ENCODE measurements at regions not wholly inside any gene's neighbourhood (a gene's known extent, or its start where the extent isn't known, plus 50 kb on each side); places are given as distances from the start of the nearest gene placed in this dataset.

DNA sequence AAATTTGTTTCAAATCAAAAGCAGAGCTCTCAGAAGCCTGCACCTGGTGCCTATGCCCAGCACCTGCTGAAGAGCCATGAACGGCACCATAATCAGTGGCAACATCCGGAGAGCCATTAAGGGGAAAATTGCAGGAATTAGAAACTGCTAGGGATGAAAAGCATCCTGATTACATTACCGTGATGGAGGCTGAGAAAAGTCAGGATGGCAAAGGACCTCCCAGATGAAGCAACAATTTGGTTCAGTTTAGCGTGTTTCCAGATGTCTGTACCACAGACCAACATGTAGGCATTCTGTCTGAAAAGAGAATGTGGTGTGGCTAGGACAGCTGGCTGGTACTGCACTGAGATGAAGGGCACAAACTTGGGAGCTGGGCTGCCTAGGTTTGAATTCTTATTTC lies 106.1 kb downstream of the EOMES start:
- Histone ChIP-seq H3K4me1 (ENCODE audit: control insufficient read depth in 5 of 5, insufficient read depth in 5 of 5, low read length in 5 of 5) (no peaks in the 10 kb centered on the region), H3K36me3 (ENCODE audit: control insufficient read depth in 4 of 4, insufficient read depth in 4 of 4, low read length in 4 of 4) (no peaks in the 10 kb centered on the region), H3K27me3 (ENCODE audit: control insufficient read depth in 3 of 3, insufficient read depth in 3 of 3, low read length in 2 of 3) (no peaks in the 10 kb centered on the region), H3K9me3 (ENCODE audit: control insufficient read depth in 4 of 4, insufficient read depth in 3 of 4, low read length in 3 of 4) (peaks cover 0 to 10% (median 9%) of the 10 kb centered on the region in 4 donors), H3K9ac (ENCODE audit: insufficient read depth in 1 of 2, low read length in 2 of 2) (no peak overlapping the region), H3K4me3 (no peak overlapping the region), H3K27ac (ENCODE audit: low read depth in 1 of 2, low read length in 1 of 2) (no peak overlapping the region)
- DNase-seq (no peak), ATAC-seq (ENCODE audit: insufficient read depth, low FRiP score) (no peak)
- WGBS, 2 donors = 95 to 97% methylated on average over 4 of the region's 4 CpGs
- TF ChIP-seq, protein P1, sequence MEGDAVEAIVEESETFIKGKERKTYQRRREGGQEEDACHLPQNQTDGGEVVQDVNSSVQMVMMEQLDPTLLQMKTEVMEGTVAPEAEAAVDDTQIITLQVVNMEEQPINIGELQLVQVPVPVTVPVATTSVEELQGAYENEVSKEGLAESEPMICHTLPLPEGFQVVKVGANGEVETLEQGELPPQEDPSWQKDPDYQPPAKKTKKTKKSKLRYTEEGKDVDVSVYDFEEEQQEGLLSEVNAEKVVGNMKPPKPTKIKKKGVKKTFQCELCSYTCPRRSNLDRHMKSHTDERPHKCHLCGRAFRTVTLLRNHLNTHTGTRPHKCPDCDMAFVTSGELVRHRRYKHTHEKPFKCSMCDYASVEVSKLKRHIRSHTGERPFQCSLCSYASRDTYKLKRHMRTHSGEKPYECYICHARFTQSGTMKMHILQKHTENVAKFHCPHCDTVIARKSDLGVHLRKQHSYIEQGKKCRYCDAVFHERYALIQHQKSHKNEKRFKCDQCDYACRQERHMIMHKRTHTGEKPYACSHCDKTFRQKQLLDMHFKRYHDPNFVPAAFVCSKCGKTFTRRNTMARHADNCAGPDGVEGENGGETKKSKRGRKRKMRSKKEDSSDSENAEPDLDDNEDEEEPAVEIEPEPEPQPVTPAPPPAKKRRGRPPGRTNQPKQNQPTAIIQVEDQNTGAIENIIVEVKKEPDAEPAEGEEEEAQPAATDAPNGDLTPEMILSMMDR (IDR thresholded peaks at IDR 0.05; ENCODE audit: control extremely low read depth, extremely low read depth) = no peak

DNA sequence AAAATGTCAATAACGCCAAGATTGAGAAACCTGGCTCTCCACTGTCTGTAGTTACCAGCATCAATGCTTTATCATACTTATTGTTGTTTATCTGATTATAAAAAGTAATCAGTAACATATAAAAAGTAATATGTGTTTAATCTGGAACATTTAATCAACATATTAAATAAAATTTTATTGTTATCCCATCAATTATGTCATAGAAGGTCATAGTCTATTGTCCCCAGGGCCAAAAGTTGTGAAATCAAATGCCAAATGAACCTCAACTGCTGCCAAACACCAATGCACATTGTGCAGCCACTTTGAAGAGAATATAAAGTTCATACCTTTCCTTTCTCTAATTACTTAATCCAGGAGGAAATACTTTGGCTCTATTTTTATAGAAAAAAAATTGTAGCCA lies 106.6 kb downstream of the EOMES start:
- WGBS, 2 donors = 97 to 100% methylated on average over 1 of the region's 1 CpG

DNA sequence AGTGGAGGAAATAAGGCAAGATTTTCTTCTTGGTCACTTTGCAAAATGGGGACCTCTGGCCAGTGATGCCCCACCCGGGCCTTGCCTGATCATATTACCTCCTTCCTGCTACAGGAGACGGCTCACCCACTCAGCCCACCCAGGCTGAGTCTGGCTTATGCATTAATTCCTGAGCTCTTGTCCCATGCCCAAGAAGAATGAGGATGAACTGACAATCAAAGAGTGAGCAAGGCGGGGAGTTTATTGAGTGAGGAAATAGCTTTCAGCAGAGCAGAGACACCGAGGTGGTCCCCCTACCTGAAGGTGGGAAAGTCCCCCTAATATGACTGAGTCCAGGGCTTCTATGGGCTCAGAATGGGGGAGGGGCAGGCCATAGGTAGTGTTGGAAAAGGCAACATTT lies 107.5 kb downstream of the EOMES start:
- Histone ChIP-seq H3K27me3 (ENCODE audit: control insufficient read depth in 3 of 3, insufficient read depth in 3 of 3, low read length in 2 of 3) (no peaks in the 10 kb centered on the region), H3K4me3 (no peak overlapping the region), H3K27ac (ENCODE audit: low read depth in 1 of 2, low read length in 1 of 2) (no peak overlapping the region), H3K36me3 (ENCODE audit: control insufficient read depth in 4 of 4, insufficient read depth in 4 of 4, low read length in 4 of 4) (no peaks in the 10 kb centered on the region), H3K9me3 (ENCODE audit: control insufficient read depth in 4 of 4, insufficient read depth in 3 of 4, low read length in 3 of 4) (peaks cover 0 to 10% (median 9%) of the 10 kb centered on the region in 4 donors), H3K9ac (ENCODE audit: insufficient read depth in 1 of 2, low read length in 2 of 2) (no peak overlapping the region), H3K4me1 (ENCODE audit: control insufficient read depth in 5 of 5, insufficient read depth in 5 of 5, low read length in 5 of 5) (no peaks in the 10 kb centered on the region)
- DNase-seq (no peak), ATAC-seq (ENCODE audit: insufficient read depth, low FRiP score) (no peak)
- TF ChIP-seq, protein P1 (IDR thresholded peaks at IDR 0.05; ENCODE audit: control extremely low read depth, extremely low read depth) = no peak
- 95 to 100% methylated on average over 4 of the region's 4 CpGs for WGBS, 2 donors

More for the DNA sequence above, 106.6 kb downstream of the EOMES start:
- no peak for ATAC-seq (ENCODE audit: insufficient read depth, low FRiP score)
- TF ChIP-seq, protein P1 (IDR thresholded peaks at IDR 0.05; ENCODE audit: control extremely low read depth, extremely low read depth) = no peak
- DNase-seq = no peak
- peaks cover 0 to 10% (median 9%) of the 10 kb centered on the region in 4 donors for H3K9me3 ChIP-seq (ENCODE audit: control insufficient read depth in 4 of 4, insufficient read depth in 3 of 4, low read length in 3 of 4)
- no peak overlapping the region for H3K9ac ChIP-seq (ENCODE audit: insufficient read depth in 1 of 2, low read length in 2 of 2)
- H3K27ac ChIP-seq (ENCODE audit: low read depth in 1 of 2, low read length in 1 of 2) = no peak overlapping the region
- no peaks in the 10 kb centered on the region for H3K4me1 ChIP-seq (ENCODE audit: control insufficient read depth in 5 of 5, insufficient read depth in 5 of 5, low read length in 5 of 5)
- no peaks in the 10 kb centered on the region for H3K36me3 ChIP-seq (ENCODE audit: control insufficient read depth in 4 of 4, insufficient read depth in 4 of 4, low read length in 4 of 4)
- no peaks in the 10 kb centered on the region for H3K27me3 ChIP-seq (ENCODE audit: control insufficient read depth in 3 of 3, insufficient read depth in 3 of 3, low read length in 2 of 3)
- no peak overlapping the region for H3K4me3 ChIP-seq

DNA sequence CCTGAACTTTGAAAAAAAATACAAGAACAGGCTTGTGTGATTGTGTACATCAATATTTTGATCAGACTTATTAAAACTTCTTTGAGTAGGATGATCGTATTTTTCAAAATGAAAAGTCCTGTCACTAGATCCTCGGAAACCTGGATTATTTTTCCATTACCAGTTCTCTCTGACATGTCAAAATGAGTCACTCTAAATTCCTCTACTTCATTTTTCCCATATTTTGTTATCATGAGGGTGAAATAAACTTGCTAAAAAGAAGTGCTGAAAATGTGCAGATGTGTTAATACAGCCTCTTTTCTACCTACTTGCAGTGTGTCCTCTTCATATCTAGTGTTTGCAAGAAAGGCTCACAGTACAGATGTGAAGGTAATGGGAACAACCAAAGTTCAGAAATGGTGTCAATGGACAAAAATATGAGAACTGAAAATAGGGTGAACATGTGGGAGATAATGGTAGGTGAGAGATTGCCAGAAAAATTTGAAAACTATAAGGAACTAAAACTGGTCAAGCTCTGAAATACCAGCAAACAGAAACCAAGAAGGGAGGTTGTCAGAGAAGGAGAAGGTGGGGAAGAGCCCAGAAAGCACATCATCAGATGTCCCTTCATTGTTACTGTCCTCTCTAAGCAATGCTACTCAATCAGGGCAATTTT lies 108.2 kb downstream of the EOMES start:
- 88 to 94% methylated on average over 2 of the region's 2 CpGs for WGBS, 2 donors
- Histone ChIP-seq H3K27ac (ENCODE audit: low read depth in 1 of 2, low read length in 1 of 2) (no peak overlapping the region), H3K27me3 (ENCODE audit: control insufficient read depth in 3 of 3, insufficient read depth in 3 of 3, low read length in 2 of 3) (no peaks in the 10 kb centered on the region), H3K4me3 (no peak overlapping the region), H3K9me3 (ENCODE audit: control insufficient read depth in 4 of 4, insufficient read depth in 3 of 4, low read length in 3 of 4) (peaks cover 0 to 10% (median 9%) of the 10 kb centered on the region in 4 donors), H3K9ac (ENCODE audit: insufficient read depth in 1 of 2, low read length in 2 of 2) (no peak overlapping the region), H3K4me1 (ENCODE audit: control insufficient read depth in 5 of 5, insufficient read depth in 5 of 5, low read length in 5 of 5) (no peaks in the 10 kb centered on the region), H3K36me3 (ENCODE audit: control insufficient read depth in 4 of 4, insufficient read depth in 4 of 4, low read length in 4 of 4) (no peaks in the 10 kb centered on the region)
- DNase-seq (no peak), ATAC-seq (ENCODE audit: insufficient read depth, low FRiP score) (no peak)
- TF ChIP-seq, protein P1 (IDR thresholded peaks at IDR 0.05; ENCODE audit: control extremely low read depth, extremely low read depth) = no peak
